NT2/D1 (cell line): ENCODE measurements at regions not wholly inside any gene's neighbourhood (a gene's known extent, or its start where the extent isn't known, plus 50 kb on each side); places are given as distances from the start of the nearest gene placed in this dataset.

Experiments used
- YY1 ChIP-seq: IDR thresholded peaks from 2 replicates; pipeline ENCODE4 v1.6.1; 2011; ENCODE audit not compliant: insufficient read length, insufficient read depth
- ZNF274 ChIP-seq: IDR thresholded peaks from 2 replicates; pipeline ENCODE4 v1.6.1; 2011; ENCODE audit warnings: mild to moderate bottlenecking, low read depth, low read length

DNA sequence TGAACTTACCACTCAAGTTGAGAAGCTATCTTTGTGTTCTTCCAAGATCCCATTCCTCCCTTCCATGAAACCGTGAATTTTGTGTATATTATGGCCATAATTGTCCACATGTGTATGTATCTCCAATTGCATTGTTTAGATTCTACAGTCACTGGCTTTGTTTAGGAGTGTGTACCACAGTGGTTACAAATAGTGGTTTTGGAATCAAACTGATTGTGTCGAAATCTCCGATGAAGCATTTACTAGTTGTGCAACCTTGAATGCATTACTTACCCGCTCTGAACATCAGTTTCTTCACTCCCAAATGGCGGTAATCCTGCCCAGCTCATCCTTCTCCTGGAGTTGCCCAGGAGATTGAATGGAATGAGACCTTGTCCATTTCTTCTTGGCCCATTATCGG, 145.0 kb upstream of the ZNF32 start:
- TF ChIP-seq YY1 (no peak), ZNF274 (no peak)
